HepG2 (cell line): ENCODE measurements at regions not wholly inside any gene's neighbourhood (a gene's known extent, or its start where the extent isn't known, plus 50 kb on each side); places are given as distances from the start of the nearest gene placed in this dataset.
"Not testable (repeated sequence)": the region's sequence is repeated elsewhere in the genome, so short reads cannot be mapped to it uniquely, and the experiment has no call there.

Experiments used
- ATAC-seq: fragments of 200-7000 bp; cut with Tn5 transposase; 3 replicates; pipeline ENCODE4 v1.9.1; 2020; ENCODE audit warnings: mild to moderate bottlenecking, moderate library complexity
- BruUV-seq: library from RNA; stranded (reverse); fragments of 400-500 nt; replicated peaks from 2 replicates; lab custom pipeline; 2021; lab: Mats Ljungman, UMichigan
- CTCF ChIA-PET: fragments of 300-600 bp; formaldehyde crosslinking; extraction: SDS; loops from one replicate; lab custom pipeline; 2021; ENCODE audit warnings: low total read pairs, inconsistent platforms, low intra/inter-chr PET ratio; lab: Yijun Ruan, JAX
- POLR2A ChIA-PET: fragments of 350-600 bp; sonication (Branson Sonifier 250); formaldehyde crosslinking; loops from one replicate; lab custom pipeline; 2020; ENCODE audit warnings: antibody characterized with exemption, inconsistent platforms; lab: Yijun Ruan, JAX
- DNase-seq: peaks from one replicate; pipeline ENCODE4 v3.0.0-alpha.2; 2015; ENCODE audit warnings: low spot score
- FAIRE-seq: peaks from 3 replicates; lab custom pipeline; 2011; peaks lifted over from hg19 to GRCh38; lab: Jason Lieb, UNC
- H2AFZ ChIP-seq: one replicate; pipeline ENCODE4 v1.6.1; 2011; ENCODE audit warnings: low read length, inconsistent platforms
- H3K27ac ChIP-seq: fragments of 300-600 bp; 3 replicates; pipeline ENCODE4 v1.8.0; 2011; ENCODE audit warnings: mixed run types, mild to moderate bottlenecking, mixed read lengths, low read length, inconsistent platforms; ENCODE audit not compliant: insufficient read depth; ENCODE audit errors: extremely low read length
- H3K27me3 ChIP-seq, 2 experiments: fragments of 200-600 bp in 1 of 2; 2 replicates in 1 of 2; 3 replicates in 1 of 2; pipeline versions ENCODE4 v1.6.0 to v1.8.0; 2011; ENCODE audit warnings: low read length in 2 of 2, mild to moderate bottlenecking in 2 of 2, moderate library complexity in 2 of 2, inconsistent platforms in 1 of 2; ENCODE audit not compliant: insufficient read depth in 2 of 2, control insufficient read depth in 1 of 2
- H3K36me3 ChIP-seq, 2 experiments: fragments of 200-600 bp in 1 of 2; replicated peaks in 1 of 2; 2 replicates in 1 of 2; 3 replicates in 1 of 2; pipeline versions ENCODE4 v1.5.1 to v1.8.0; 2011; ENCODE audit warnings: low read length in 2 of 2, inconsistent platforms in 1 of 2; ENCODE audit not compliant: insufficient read depth in 2 of 2, control insufficient read depth in 1 of 2
- H3K4me1 ChIP-seq: 2 replicates; pipeline ENCODE4 v1.5.1; 2012; ENCODE audit warnings: low read length, inconsistent platforms; ENCODE audit not compliant: insufficient read depth
- H3K4me2 ChIP-seq: 2 replicates; pipeline ENCODE4 v1.6.0; 2011; ENCODE audit warnings: low read depth, low read length, inconsistent platforms
- H3K4me3 ChIP-seq, 3 experiments: fragments of 200-600 bp in 1 of 3; sonication (generic), shearing (Covaris generic) in 1 of 3; replicated peaks in 1 of 3; 2 replicates each; pipeline ENCODE4 v1.5.1; 2011 to 2016; ENCODE audit warnings: low read length in 3 of 3, inconsistent platforms in 2 of 3, low read depth in 2 of 3, mild to moderate bottlenecking in 2 of 3, control low read depth in 1 of 3, mixed read lengths in 1 of 3; ENCODE audit not compliant: insufficient read depth in 1 of 3
- H3K79me2 ChIP-seq: one replicate; pipeline ENCODE4 v1.6.1; 2011; ENCODE audit warnings: low read length, inconsistent platforms; ENCODE audit not compliant: insufficient read depth
- H3K9ac ChIP-seq: 2 replicates; pipeline ENCODE4 v1.6.0; 2011; ENCODE audit warnings: mild to moderate bottlenecking, low read depth, low read length, inconsistent platforms; ENCODE audit not compliant: insufficient read depth
- H3K9me3 ChIP-seq: 2 replicates; pipeline ENCODE4 v1.5.1; 2012; ENCODE audit warnings: mild to moderate bottlenecking, low read length
- H4K20me1 ChIP-seq: 2 replicates; pipeline ENCODE4 v1.6.0; 2011; ENCODE audit warnings: inconsistent platforms, mild to moderate bottlenecking, low read length, moderate library complexity; ENCODE audit not compliant: insufficient read depth
- CHD2 ChIP-seq: IDR thresholded peaks from 2 replicates; pipeline ENCODE4 v1.6.1; 2011; ENCODE audit warnings: low read depth, low read length, improper control_type of control experiment
- HOXA5 ChIP-seq: sonication (generic); formaldehyde crosslinking; IDR thresholded peaks from 2 replicates; pipeline ENCODE4 v1.4.0; 2020; ENCODE audit warnings: missing genetic modification reagents
- LRRFIP1 ChIP-seq: sonication (generic); formaldehyde crosslinking; conservative IDR thresholded peaks from 2 replicates; pipeline ENCODE4 v1.4.0; 2020; ENCODE audit warnings: missing genetic modification reagents
- MLLT10 ChIP-seq: sonication (generic); formaldehyde crosslinking; IDR thresholded peaks from 2 replicates; pipeline ENCODE4 v1.4.0; 2020; ENCODE audit warnings: missing genetic modification reagents
- ZBTB39 ChIP-seq: sonication (generic); formaldehyde crosslinking; IDR thresholded peaks from 2 replicates; pipeline ENCODE4 v1.5.0; 2020; ENCODE audit warnings: missing genetic modification reagents
- ZNF800 ChIP-seq: sonication (generic); formaldehyde crosslinking; IDR thresholded peaks from 2 replicates; pipeline ENCODE4 v1.4.0; 2020; ENCODE audit warnings: missing genetic modification reagents
- WGBS: methylation state at CpG from one replicate; pipeline ENCODE4 v1.1.6; 2017; ENCODE audit warnings: low lambda C conversion rate; 5-methylcytosine and 5-hydroxymethylcytosine counted together
- in situ Hi-C: cut with HindIII; loops from 2 replicates; pipeline ENCODE4 v1.10.0; 2017; ENCODE audit warnings: low pct_unique_long_range_greater_than_20kb; ENCODE audit not compliant: extremely low pct_ligation_motif_present
- intact Hi-C: fragments of 100-400 bp; cut with micrococcal nuclease; formaldehyde crosslinking; loops from one replicate; pipeline ENCODE4 v1.10.0; 2022; ENCODE audit not compliant: unreplicated experiment
- TF ChIP-seq, protein P1 (sequence below): sonication (generic); formaldehyde crosslinking; IDR thresholded peaks from 2 replicates; pipeline ENCODE4; 2020; ENCODE audit warnings: missing genetic modification reagents, mild to moderate bottlenecking, borderline replicate concordance
- TF ChIP-seq, protein P2 (sequence below): sonication (generic); formaldehyde crosslinking; IDR thresholded peaks from 2 replicates; pipeline ENCODE4 v1.8.0; 2022; ENCODE audit warnings: mild to moderate bottlenecking, missing genetic modification reagents

GRCh38 chr5:58311526-58311925 lies 148.4 kb downstream of the PLK2 start (continued):
- TF ChIP-seq, protein P1, sequence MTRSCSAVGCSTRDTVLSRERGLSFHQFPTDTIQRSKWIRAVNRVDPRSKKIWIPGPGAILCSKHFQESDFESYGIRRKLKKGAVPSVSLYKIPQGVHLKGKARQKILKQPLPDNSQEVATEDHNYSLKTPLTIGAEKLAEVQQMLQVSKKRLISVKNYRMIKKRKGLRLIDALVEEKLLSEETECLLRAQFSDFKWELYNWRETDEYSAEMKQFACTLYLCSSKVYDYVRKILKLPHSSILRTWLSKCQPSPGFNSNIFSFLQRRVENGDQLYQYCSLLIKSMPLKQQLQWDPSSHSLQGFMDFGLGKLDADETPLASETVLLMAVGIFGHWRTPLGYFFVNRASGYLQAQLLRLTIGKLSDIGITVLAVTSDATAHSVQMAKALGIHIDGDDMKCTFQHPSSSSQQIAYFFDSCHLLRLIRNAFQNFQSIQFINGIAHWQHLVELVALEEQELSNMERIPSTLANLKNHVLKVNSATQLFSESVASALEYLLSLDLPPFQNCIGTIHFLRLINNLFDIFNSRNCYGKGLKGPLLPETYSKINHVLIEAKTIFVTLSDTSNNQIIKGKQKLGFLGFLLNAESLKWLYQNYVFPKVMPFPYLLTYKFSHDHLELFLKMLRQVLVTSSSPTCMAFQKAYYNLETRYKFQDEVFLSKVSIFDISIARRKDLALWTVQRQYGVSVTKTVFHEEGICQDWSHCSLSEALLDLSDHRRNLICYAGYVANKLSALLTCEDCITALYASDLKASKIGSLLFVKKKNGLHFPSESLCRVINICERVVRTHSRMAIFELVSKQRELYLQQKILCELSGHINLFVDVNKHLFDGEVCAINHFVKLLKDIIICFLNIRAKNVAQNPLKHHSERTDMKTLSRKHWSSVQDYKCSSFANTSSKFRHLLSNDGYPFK (CRISPR knock-in tag) = no peak
- no peak for TF ChIP-seq MLLT10
- TF ChIP-seq, protein P2, sequence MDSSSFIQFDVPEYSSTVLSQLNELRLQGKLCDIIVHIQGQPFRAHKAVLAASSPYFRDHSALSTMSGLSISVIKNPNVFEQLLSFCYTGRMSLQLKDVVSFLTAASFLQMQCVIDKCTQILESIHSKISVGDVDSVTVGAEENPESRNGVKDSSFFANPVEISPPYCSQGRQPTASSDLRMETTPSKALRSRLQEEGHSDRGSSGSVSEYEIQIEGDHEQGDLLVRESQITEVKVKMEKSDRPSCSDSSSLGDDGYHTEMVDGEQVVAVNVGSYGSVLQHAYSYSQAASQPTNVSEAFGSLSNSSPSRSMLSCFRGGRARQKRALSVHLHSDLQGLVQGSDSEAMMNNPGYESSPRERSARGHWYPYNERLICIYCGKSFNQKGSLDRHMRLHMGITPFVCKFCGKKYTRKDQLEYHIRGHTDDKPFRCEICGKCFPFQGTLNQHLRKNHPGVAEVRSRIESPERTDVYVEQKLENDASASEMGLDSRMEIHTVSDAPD (CRISPR knock-in tag) = no peak
- no peak for TF ChIP-seq HOXA5 (CRISPR knock-in tag)
- TF ChIP-seq ZNF800 (CRISPR knock-in tag) = no peak
- no peak for TF ChIP-seq LRRFIP1 (CRISPR knock-in tag)
- TF ChIP-seq CHD2 = no peak
- TF ChIP-seq ZBTB39 (CRISPR knock-in tag) = no peak

- H3K79me2 ChIP-seq, intact Hi-C loops, H3K27me3 ChIP-seq, H3K27ac ChIP-seq, H3K4me1 ChIP-seq, H3K36me3 ChIP-seq, H3K9ac ChIP-seq, FAIRE-seq, H3K4me2 ChIP-seq, H4K20me1 ChIP-seq, H3K4me3 ChIP-seq, DNase-seq, POLR2A ChIA-PET, BruUV-seq, H3K9me3 ChIP-seq, ATAC-seq, H2AFZ ChIP-seq, CTCF ChIA-PET, in situ Hi-C loops: not testable (repeated sequence)
- 15% methylated on average over 2 of the region's 2 CpGs for WGBS
Measured at GRCh38 chr5:58308384-58308783, 151.5 kb downstream of the PLK2 start.
